Endothelial cell of umbilical vein (primary cell): ENCODE measurements at regions not wholly inside any gene's neighbourhood (a gene's known extent, or its start where the extent isn't known, plus 50 kb on each side); places are given as distances from the start of the nearest gene placed in this dataset.

Experiments used
- EZH2 ChIP-seq: IDR thresholded peaks from 2 replicates; pipeline ENCODE4 v1.6.1; 2012; ENCODE audit warnings: borderline replicate concordance, low read depth, mild to moderate bottlenecking, moderate library complexity, low read length, inconsistent platforms; ENCODE audit not compliant: severe bottlenecking
- FOS ChIP-seq: IDR thresholded peaks from 2 replicates; pipeline ENCODE4 v1.6.1; 2011; ENCODE audit warnings: mild to moderate bottlenecking, low read length, moderate library complexity, borderline replicate concordance; ENCODE audit not compliant: insufficient read depth
- JUN ChIP-seq: IDR thresholded peaks from 2 replicates; pipeline ENCODE4 v1.6.1; 2011; ENCODE audit warnings: borderline replicate concordance, low read depth; ENCODE audit not compliant: insufficient read length, insufficient read depth
- MYC ChIP-seq: IDR thresholded peaks from one replicate; pipeline ENCODE4 v1.6.1; 2011; ENCODE audit warnings: mild to moderate bottlenecking, low read depth, low read length
- POLR2A ChIP-seq: IDR thresholded peaks from 2 replicates; pipeline ENCODE4 v1.6.1; 2012; ENCODE audit warnings: low read depth, mild to moderate bottlenecking, control low read depth, low read length
- POLR2AphosphoS5 ChIP-seq: IDR thresholded peaks from 2 replicates; pipeline ENCODE4 v1.6.1; 2012; ENCODE audit warnings: low read depth, mild to moderate bottlenecking, control low read depth, low read length, moderate library complexity; ENCODE audit not compliant: insufficient read depth
- TF ChIP-seq, protein P1 (sequence below), 2 donors: IDR thresholded peaks; 1 replicate in 1 of 2; 2 replicates in 1 of 2; pipeline ENCODE4 v1.5.1; 2011; ENCODE audit warnings: low read length in 2 of 2, mild to moderate bottlenecking in 2 of 2, moderate library complexity in 2 of 2, control low read depth in 1 of 2, inconsistent platforms in 1 of 2, low read depth in 1 of 2; ENCODE audit not compliant: insufficient read depth in 1 of 2; ENCODE audit errors: extremely low read depth in 1 of 2

DNA sequence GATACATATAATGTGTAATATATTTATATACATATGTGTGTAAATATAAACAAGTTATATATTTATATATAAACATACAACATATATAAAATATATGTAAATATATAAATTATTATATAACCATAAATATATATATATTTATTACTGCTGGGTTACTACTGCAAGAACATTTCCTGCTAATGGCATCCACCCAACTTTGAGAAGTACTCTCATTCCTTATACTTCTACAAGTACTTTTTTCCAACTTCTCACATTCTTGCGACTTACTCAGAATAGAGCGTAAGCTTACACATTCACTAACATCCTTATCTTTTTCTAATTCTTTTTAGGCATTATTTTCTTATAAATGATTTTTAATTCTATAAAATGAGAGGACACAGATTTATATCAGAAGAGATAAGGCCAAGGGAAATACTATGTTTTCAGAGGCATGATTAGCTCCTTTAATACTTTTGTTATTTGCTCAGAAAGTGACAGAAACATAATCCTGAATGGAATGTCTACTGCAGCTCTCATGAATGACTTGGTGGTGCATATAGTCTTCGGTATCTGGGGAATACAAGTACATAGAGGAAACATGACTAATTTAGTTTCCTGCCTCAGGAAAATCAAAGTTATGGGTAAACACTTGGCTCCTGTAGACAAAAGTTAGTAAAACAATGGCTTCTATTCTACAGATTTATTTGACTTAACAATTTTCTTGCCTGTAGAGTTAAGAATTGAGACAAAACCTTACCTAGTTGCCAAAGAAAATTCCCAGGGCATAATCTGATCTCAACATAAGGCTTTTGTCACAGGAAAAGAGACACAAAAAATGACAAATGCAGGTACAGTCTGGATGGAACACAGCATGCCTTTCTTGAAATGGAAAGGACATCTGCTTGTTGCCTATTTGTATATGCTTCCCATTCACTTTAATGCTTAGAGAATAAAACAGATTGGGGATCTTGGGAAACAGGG lies 453.9 kb downstream of the SQOR start:
- TF ChIP-seq POLR2AphosphoS5 (peak; percentile 34), EZH2 (no peak), POLR2A (no peak), JUN (peak; percentile 97), FOS (peak; percentile 80), MYC (no peak)
- TF ChIP-seq, protein P1, sequence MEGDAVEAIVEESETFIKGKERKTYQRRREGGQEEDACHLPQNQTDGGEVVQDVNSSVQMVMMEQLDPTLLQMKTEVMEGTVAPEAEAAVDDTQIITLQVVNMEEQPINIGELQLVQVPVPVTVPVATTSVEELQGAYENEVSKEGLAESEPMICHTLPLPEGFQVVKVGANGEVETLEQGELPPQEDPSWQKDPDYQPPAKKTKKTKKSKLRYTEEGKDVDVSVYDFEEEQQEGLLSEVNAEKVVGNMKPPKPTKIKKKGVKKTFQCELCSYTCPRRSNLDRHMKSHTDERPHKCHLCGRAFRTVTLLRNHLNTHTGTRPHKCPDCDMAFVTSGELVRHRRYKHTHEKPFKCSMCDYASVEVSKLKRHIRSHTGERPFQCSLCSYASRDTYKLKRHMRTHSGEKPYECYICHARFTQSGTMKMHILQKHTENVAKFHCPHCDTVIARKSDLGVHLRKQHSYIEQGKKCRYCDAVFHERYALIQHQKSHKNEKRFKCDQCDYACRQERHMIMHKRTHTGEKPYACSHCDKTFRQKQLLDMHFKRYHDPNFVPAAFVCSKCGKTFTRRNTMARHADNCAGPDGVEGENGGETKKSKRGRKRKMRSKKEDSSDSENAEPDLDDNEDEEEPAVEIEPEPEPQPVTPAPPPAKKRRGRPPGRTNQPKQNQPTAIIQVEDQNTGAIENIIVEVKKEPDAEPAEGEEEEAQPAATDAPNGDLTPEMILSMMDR (IDR thresholded peaks at IDR 0.05; ENCODE audit: extremely low read depth in 1 of 2, insufficient read depth in 1 of 2, low read depth in 1 of 2, low read length in 2 of 2) = no peak
